HG02973 (cell line): ENCODE measurements at regions not wholly inside any gene's neighbourhood (a gene's known extent, or its start where the extent isn't known, plus 50 kb on each side); places are given as distances from the start of the nearest gene placed in this dataset.

Experiments used
- ATAC-seq: cut with Tn5 transposase; IDR thresholded peaks from one replicate; pipeline ENCODE4 v1.9.1; 2021; ENCODE audit warnings: moderate library complexity; ENCODE audit not compliant: unreplicated experiment

- no peak for ATAC-seq
Measured at GRCh38 chr18:26794230-26795101, 71.0 kb downstream of the AQP4 start.

- no peak for ATAC-seq
Measured at GRCh38 chr18:26792661-26793060, 72.8 kb downstream of the AQP4 start.

GRCh38 chr18:26791676-26792075 lies 73.8 kb downstream of the AQP4 start:
- no peak for ATAC-seq

GRCh38 chr18:26784599-26784998 lies 80.9 kb downstream of the AQP4 start:
- no peak for ATAC-seq

GRCh38 chr18:26783170-26783569 lies 82.3 kb downstream of the AQP4 start:
- no peak for ATAC-seq

DNA sequence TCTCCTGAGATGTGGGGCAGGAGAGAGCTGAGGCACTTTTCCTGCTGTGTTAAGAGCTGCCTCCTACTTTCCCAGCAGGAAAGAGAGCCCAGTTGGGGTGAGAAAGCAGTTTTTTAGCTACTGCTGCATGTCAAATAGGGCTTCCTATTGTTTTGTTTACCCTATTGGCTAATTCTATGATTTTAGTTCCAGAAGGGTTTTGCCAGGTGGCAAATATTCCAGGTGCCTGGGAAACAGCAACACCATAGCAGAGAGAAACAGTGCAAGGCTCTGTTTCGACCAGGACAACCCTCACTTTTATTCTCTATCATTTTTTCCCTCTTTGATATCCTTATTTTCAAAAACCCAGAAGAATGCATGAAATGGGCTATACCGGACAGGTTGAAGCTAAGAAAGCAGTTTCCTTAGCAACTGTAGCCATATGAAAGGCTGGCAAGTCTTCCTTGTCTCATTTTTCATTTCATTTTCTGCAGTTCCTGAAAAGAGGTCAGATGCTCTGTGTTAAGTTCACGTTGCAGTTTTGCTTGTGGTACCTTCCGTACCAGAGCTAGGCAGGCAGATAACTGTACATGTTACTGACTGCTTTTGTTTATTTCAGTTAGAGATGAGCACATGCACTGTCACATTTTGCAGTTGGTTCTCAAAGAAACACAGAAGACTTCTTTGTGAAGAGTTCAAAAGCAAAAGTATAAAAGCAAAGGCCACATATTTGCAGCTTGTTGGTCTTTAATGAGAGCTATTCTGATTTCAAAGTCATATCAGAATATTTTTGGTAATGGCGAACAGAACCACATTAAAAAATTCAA lies 84.8 kb downstream of the AQP4 start:
- no peak for ATAC-seq

DNA sequence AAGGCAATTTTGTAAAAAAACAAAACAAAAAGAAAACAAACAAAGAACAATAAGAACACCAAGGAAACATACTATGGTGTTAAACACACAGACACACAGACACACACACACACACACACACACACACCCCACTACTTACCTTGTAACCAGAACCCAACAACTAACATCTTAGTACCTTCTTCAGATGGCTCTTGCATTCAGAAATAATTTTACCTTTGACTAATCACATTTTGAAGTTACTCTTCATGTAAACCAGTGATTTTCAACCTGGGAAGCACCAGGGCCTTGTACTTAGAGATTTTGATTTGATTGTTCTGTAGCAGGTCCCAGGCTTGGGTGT lies 87.5 kb downstream of the AQP4 start:
- ATAC-seq: no peak

DNA sequence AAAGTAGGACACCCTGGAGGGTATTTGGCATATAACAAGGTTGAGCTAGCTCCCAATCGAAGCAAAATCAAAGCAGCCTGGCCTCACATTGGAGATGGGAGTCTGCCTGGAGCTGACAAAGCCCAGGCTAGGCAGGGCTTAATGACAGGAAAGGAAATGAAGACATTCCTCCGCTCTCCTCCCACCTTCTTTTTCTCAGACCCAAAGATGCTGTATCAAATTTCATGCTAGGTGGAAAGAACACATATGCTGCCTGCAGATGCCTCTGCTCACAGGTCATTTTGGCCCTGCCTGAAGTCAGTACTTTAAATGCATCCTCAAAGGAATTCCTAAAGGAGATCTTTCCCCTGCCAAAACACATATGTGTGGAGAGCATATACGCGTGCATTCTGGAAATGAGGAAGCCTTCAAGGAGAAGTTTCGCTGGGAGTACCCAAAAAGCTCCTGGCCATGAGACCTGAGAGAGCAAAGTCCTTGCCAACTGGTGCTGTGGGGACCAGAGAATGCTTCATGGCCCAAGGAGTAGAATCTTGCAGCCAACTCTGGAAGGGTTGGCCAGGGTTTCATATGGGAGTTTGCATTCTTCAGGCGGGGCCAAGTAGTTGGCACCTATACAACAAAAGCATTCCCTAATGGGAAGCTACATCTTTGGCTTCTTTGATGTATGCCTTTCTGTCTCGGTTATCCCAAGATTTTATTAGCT lies 88.0 kb downstream of the AQP4 start:
- ATAC-seq: no peak

GRCh38 chr18:26772691-26773090 lies 92.8 kb downstream of the AQP4 start:
- ATAC-seq: no peak

- ATAC-seq: no peak
Measured at GRCh38 chr18:26771524-26771923, 94.0 kb downstream of the AQP4 start.

DNA sequence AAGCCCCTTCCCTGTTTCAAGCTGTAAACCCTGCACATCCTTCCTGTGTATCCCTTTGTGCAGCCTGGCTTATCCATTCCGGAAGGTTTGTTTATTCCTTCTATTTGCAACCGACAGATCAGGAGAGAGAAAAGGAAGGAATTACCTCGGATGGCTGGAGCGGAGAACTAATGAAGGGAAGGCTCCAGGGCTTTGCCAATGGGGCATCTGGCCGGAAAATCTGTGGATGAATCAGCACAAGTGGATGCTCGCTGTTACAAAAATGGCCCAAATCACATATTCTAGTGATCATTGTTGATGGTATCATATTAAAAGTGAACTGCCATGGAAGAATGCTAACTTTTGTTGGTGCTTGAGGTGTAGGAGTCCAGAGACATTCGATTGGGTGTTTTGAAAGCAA lies 97.1 kb downstream of the AQP4 start:
- ATAC-seq: no peak

DNA sequence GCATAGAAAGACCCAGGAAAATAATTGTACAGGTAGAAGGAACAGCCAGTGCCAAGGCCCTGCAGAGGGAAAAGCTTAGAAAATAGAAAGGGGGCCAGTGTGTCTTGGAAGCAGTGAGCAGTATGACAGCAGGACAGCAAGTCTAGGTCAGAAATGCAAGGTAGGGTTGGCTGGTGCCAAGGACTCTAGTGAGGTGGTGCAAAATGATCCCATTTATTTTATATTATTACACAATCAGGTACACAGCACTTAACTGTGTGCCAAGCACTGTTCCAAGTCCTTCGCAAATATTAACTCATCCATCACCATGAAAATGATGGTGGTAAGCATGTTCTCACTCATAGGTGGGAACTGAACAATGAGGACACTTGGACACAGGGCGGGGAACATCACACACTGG lies 100.0 kb downstream of the AQP4 start:
- no peak for ATAC-seq

DNA sequence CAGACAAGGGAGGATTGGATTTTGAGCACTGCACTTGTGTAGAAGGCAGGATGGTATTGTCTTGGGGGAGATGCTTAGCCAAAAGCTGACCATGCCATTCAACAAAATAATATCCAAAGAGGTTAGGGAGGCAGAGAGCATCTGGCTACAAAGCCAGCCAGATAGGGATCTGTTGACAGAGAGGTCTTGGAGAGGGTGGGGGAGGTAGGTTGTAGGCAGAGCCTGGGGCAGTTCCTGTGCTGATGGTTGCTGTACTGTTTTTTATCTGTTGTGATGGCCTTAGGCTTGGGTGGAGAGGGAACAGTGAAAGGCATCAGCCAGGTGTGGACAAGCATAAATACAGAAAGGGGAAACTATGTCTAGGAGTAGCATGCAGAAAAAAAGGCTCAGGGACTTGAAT lies 100.9 kb downstream of the AQP4 start:
- ATAC-seq: no peak

- ATAC-seq: no peak
Measured at GRCh38 chr18:26764177-26764576, 101.3 kb downstream of the AQP4 start.

DNA sequence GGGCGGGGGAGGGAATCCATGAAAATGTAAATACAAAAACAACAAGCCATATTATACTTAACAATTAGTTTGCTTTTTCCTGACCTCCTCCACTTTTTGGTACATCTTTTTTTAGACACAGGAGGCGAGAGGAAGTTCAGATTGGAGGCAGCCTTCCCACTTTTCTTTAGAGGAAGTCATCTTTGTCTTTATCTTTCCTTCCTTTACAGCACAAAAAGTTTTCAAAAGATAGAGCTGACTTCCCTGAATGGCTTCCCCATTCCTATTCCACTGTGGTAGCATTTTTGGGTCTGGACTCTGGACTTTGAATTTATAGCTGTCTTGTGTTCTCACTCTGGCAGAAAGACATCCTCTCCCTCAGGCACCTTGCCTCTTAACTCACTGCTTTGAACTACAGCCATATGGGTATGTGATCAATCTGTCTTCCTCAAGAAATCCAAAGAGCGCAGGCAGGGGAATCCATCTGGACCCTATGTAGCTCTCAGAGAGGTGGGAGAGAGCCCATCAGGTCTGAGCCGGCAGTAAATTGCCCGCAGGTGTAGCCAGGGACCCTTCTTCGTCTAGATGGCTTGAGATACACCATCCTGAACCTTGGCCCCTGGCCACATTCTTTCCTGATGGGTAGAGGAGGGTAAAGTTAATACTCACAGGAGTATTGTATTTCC lies 101.9 kb downstream of the AQP4 start:
- ATAC-seq: no peak

- no peak for ATAC-seq
Measured at GRCh38 chr18:26757263-26758019, 108.1 kb downstream of the AQP4 start.

DNA sequence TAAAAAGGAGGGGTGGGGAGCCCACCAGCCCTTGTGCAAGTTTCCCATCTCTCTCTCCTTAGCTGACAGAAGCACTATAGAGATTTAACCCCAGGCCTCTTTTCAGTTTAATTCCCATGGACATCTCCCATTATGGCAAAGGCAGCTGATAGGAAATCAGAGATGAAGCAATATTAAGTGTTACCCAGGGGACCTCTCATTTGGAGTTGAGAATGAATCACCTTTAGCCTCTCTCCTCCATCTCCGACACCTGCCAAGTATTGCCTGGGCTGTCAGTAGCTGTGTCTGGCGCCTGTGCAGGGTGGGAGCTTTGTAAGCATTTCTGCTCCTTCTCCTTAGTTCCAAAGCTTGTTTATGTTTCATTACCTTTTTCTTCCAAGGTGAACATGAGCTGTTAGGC lies 109.0 kb downstream of the AQP4 start:
- no peak for ATAC-seq

GRCh38 chr18:26746826-26747475 lies 118.6 kb downstream of the AQP4 start:
- no peak for ATAC-seq

DNA sequence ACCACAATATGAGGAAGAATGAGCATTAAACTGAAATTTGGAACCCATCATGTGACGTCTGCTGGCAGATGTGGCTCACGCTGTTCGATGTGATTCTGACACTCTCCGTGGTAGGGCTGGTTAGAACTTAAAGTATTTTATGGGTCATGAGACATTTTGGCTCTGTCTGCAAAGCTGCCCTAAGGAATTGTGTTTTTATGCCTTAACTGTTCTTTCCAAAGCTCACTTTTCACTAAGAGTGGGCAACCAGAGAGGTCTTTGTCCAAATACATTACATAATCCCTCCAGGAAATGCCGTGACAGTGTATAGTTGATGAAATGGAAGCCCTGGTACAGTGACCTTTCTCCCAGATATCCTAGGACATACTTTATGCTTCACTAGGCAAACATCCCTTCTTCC lies 119.1 kb downstream of the AQP4 start:
- ATAC-seq: no peak
